ENCODE measurements at regions not wholly inside any gene's neighbourhood (a gene's known extent, or its start where the extent isn't known, plus 50 kb on each side); places are given as distances from the start of the nearest gene placed in this dataset.

GRCh38 chr12:115355301-115355700, 671.3 kb upstream of the TBX3 start:
- no peak for DNase-seq
- Histone ChIP-seq H3K9me3 (no peaks in the 10 kb centered on the region), H3K36me3 (ENCODE audit: insufficient read depth in 1 of 2, low read depth in 1 of 2) (no peaks in the 10 kb centered on the region), H3K27me3 (ENCODE audit: insufficient read depth in 3 of 3, low read length in 2 of 3) (no peaks in the 10 kb centered on the region), H3K4me1 (no peaks in the 10 kb centered on the region), H3K4me3 (no peak overlapping the region), H3K27ac (no peak overlapping the region)
- intact Hi-C loops (cut with DNase I), result no loop called here
- WGBS, 3 donors, result 82 to 93% (median 91%) methylated on average over 2 of the region's 2 CpGs
- no peak for ATAC-seq
- no peak for TF ChIP-seq CTCF (IDR thresholded peaks at IDR 0.05)

- peak overlapping the region; percentile 30 for H3K27ac ChIP-seq
- no peaks in the 10 kb centered on the region for H3K9me3 ChIP-seq
- no peak for TF ChIP-seq CTCF (IDR thresholded peaks at IDR 0.05)
- 36 to 50% (median 41%) methylated on average over 6 of the region's 6 CpGs for WGBS, 3 donors
- H3K4me3 ChIP-seq, result no peak overlapping the region
- H3K4me1 ChIP-seq, result no peaks in the 10 kb centered on the region
- no peaks in the 10 kb centered on the region for H3K27me3 ChIP-seq (ENCODE audit: insufficient read depth in 3 of 3, low read length in 2 of 3)
- no peaks in the 10 kb centered on the region for H3K36me3 ChIP-seq (ENCODE audit: insufficient read depth in 1 of 2, low read depth in 1 of 2)
- peak; percentile 46 to 93 (median 89) for ATAC-seq
- intact Hi-C loops (cut with DNase I), result no loop called here
- peak; percentile 66 to 68 for DNase-seq
These were observed 670.3 kb upstream of the TBX3 start for GRCh38 chr12:115354007-115354890.

- no peak overlapping the region for H3K27ac ChIP-seq
- WGBS, 3 donors, result 91 to 100% (median 95%) methylated on average over 1 of the region's 1 CpG
These were observed 669.5 kb upstream of the TBX3 start for GRCh38 chr12:115353467-115353866.

GRCh38 chr12:115351514-115352077, 667.6 kb upstream of the TBX3 start:
- intact Hi-C loops (cut with DNase I), result no loop called here
- Histone ChIP-seq H3K36me3 (ENCODE audit: insufficient read depth in 1 of 2, low read depth in 1 of 2) (no peaks in the 10 kb centered on the region), H3K4me3 (no peak overlapping the region), H3K27me3 (ENCODE audit: insufficient read depth in 3 of 3, low read length in 2 of 3) (no peaks in the 10 kb centered on the region), H3K4me1 (no peaks in the 10 kb centered on the region), H3K27ac (no peak overlapping the region), H3K9me3 (no peaks in the 10 kb centered on the region)
- WGBS, 3 donors, result 82 to 90% (median 85%) methylated on average over 5 of the region's 5 CpGs
- no peak for TF ChIP-seq CTCF (IDR thresholded peaks at IDR 0.05)
- DNase-seq (no peak), ATAC-seq (no peak)

More at GRCh38 chr12:115353467-115353866, 669.5 kb upstream of the TBX3 start:
- DNase-seq (no peak), ATAC-seq (no peak)
- intact Hi-C loops (cut with DNase I), result no loop called here
- no peak overlapping the region for H3K4me3 ChIP-seq
- no peak for TF ChIP-seq CTCF (IDR thresholded peaks at IDR 0.05)
- H3K4me1 ChIP-seq, result no peaks in the 10 kb centered on the region
- H3K9me3 ChIP-seq, result no peaks in the 10 kb centered on the region
- no peaks in the 10 kb centered on the region for H3K27me3 ChIP-seq (ENCODE audit: insufficient read depth in 3 of 3, low read length in 2 of 3)
- no peaks in the 10 kb centered on the region for H3K36me3 ChIP-seq (ENCODE audit: insufficient read depth in 1 of 2, low read depth in 1 of 2)

All from psoas muscle (tissue), 7 donors.